ENCODE measurements at regions not wholly inside any gene's neighbourhood (a gene's known extent, or its start where the extent isn't known, plus 50 kb on each side); places are given as distances from the start of the nearest gene placed in this dataset.

DNA sequence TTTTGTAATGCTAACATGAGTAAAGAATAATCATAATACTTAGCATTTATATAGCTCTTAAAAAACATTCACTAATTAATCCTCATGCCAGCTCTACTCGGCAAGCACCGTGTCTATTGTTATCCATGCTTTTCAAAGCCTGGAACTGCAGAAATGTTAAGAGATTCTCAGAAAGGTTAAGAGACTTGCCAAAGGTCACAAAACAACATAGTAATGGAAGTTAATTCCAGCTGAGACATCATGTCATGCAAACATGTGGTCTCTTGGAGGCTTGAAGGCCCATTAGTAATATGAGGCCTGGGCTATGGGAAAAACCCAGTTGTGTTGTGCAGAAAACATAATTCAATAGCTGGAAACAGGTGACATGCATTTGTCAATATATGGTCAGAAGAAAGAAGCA lies 389.9 kb upstream of the GOT2 start:
- WGBS (ENCODE audit: insufficient coverage, low coverage, missing lambda C conversion rate), result 0% methylated on average over 2 of the region's 2 CpGs
- no peaks in the 10 kb centered on the region for H3K4me1 ChIP-seq (replicated peaks in 1 of 2; ENCODE audit: control insufficient read depth in 2 of 2, insufficient read depth in 2 of 2, low read length in 2 of 2)
- H2AFZ ChIP-seq (ENCODE audit: low read depth, low read length), result no peak overlapping the region
- no peak for DNase-seq (ENCODE audit: extremely low read depth in 1 of 4, low spot score in 3 of 4)
- H3K4me3 ChIP-seq, result no peak overlapping the region
- no peak for ATAC-seq
- no peak overlapping the region for H3K4me2 ChIP-seq (ENCODE audit: insufficient read depth, low read length)
- H3K79me2 ChIP-seq (ENCODE audit: control insufficient read depth, insufficient read depth, low read length), result no peaks in the 10 kb centered on the region
- POLR2A ChIA-PET, result no interaction called here
- no peak overlapping the region for H3K27ac ChIP-seq (ENCODE audit: extremely low read depth, low read depth, low read length)
- H4K20me1 ChIP-seq (replicated peaks; ENCODE audit: control insufficient read depth, insufficient read depth, low read length), result no peaks in the 10 kb centered on the region
- BruUV-seq (replicated peaks), result no TSS peak
- H3K9me1 ChIP-seq (ENCODE audit: control insufficient read depth, insufficient read depth, low read length), result no peaks in the 10 kb centered on the region
- no peak overlapping the region for H3K9ac ChIP-seq (ENCODE audit: insufficient read depth in 1 of 2, low read depth in 2 of 2, low read length in 2 of 2)
- no peaks in the 10 kb centered on the region for H3K36me3 ChIP-seq (ENCODE audit: control insufficient read depth, insufficient read depth, low read length)
- intact Hi-C loops (cut with micrococcal nuclease), result no loop called here
- in situ Hi-C loops (cut with MboI), result no loop called here
- CTCF ChIA-PET (ENCODE audit: low intra/inter-chr PET ratio), result no interaction called here
- no peaks in the 10 kb centered on the region for H3K27me3 ChIP-seq (ENCODE audit: control insufficient read depth in 2 of 2, insufficient read depth in 2 of 2, low read length in 2 of 2)
- no peaks in the 10 kb centered on the region; the same call in 1 of the 2 replicates for H3K9me3 ChIP-seq (replicated peaks; ENCODE audit: control insufficient read depth, insufficient read depth, low read depth, low read length)
- no peak for FAIRE-seq
- no peak for TF ChIP-seq TEAD4 (IDR thresholded peaks at IDR 0.05; ENCODE audit: low read length)
- no peak for TF ChIP-seq TEAD4 (CRISPR knock-in tag; IDR thresholded peaks at IDR 0.05; ENCODE audit: borderline replicate concordance)
- TF ChIP-seq, protein P1, sequence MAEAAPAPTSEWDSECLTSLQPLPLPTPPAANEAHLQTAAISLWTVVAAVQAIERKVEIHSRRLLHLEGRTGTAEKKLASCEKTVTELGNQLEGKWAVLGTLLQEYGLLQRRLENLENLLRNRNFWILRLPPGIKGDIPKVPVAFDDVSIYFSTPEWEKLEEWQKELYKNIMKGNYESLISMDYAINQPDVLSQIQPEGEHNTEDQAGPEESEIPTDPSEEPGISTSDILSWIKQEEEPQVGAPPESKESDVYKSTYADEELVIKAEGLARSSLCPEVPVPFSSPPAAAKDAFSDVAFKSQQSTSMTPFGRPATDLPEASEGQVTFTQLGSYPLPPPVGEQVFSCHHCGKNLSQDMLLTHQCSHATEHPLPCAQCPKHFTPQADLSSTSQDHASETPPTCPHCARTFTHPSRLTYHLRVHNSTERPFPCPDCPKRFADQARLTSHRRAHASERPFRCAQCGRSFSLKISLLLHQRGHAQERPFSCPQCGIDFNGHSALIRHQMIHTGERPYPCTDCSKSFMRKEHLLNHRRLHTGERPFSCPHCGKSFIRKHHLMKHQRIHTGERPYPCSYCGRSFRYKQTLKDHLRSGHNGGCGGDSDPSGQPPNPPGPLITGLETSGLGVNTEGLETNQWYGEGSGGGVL (CRISPR knock-in tag; IDR thresholded peaks at IDR 0.05), result no peak
- no peak for TF ChIP-seq SAFB2 (IDR thresholded peaks at IDR 0.05; ENCODE audit: borderline replicate concordance, low read depth, low read length, severe bottlenecking)
- TF ChIP-seq L3MBTL2 (IDR thresholded peaks at IDR 0.05), result no peak
- TF ChIP-seq SAP30 (IDR thresholded peaks at IDR 0.05; ENCODE audit: borderline replicate concordance, insufficient read depth, low read depth, low read length, poor library complexity, severe bottlenecking), result no peak
- no peak for TF ChIP-seq AFF4 (CRISPR knock-in tag; IDR thresholded peaks at IDR 0.05)
- TF ChIP-seq ZNF165 (CRISPR knock-in tag; IDR thresholded peaks at IDR 0.05; ENCODE audit: borderline replicate concordance), result no peak
- TF ChIP-seq, protein P2, sequence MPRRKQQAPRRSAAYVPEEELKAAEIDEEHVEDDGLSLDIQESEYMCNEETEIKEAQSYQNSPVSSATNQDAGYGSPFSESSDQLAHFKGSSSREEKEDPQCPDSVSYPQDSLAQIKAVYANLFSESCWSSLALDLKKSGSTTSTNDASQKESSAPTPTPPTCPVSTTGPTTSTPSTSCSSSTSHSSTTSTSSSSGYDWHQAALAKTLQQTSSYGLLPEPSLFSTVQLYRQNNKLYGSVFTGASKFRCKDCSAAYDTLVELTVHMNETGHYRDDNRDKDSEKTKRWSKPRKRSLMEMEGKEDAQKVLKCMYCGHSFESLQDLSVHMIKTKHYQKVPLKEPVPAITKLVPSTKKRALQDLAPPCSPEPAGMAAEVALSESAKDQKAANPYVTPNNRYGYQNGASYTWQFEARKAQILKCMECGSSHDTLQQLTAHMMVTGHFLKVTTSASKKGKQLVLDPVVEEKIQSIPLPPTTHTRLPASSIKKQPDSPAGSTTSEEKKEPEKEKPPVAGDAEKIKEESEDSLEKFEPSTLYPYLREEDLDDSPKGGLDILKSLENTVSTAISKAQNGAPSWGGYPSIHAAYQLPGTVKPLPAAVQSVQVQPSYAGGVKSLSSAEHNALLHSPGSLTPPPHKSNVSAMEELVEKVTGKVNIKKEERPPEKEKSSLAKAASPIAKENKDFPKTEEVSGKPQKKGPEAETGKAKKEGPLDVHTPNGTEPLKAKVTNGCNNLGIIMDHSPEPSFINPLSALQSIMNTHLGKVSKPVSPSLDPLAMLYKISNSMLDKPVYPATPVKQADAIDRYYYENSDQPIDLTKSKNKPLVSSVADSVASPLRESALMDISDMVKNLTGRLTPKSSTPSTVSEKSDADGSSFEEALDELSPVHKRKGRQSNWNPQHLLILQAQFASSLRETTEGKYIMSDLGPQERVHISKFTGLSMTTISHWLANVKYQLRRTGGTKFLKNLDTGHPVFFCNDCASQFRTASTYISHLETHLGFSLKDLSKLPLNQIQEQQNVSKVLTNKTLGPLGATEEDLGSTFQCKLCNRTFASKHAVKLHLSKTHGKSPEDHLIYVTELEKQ (CRISPR knock-in tag; IDR thresholded peaks at IDR 0.05), result no peak
- no peak for TF ChIP-seq ZNF143 (CRISPR knock-in tag; IDR thresholded peaks at IDR 0.05)
- no peak for TF ChIP-seq CREM (IDR thresholded peaks at IDR 0.05; ENCODE audit: low read depth)
- no peak for TF ChIP-seq JUN (IDR thresholded peaks at IDR 0.05; ENCODE audit: borderline replicate concordance, low read depth, low read length)
- TF ChIP-seq JUN (CRISPR knock-in tag; IDR thresholded peaks at IDR 0.05; ENCODE audit: borderline replicate concordance), result no peak
- TF ChIP-seq POLR2B (IDR thresholded peaks at IDR 0.05; ENCODE audit: low read depth, partially characterized antibody), result no peak
- TF ChIP-seq ETV1 (tag; conservative IDR thresholded peaks at IDR 0.05; ENCODE audit: low read depth), result no peak
